Endothelial cell of umbilical vein (primary cell): ENCODE measurements at regions not wholly inside any gene's neighbourhood (a gene's known extent, or its start where the extent isn't known, plus 50 kb on each side); places are given as distances from the start of the nearest gene placed in this dataset.

Experiments
- BruUV-seq: library from RNA; stranded (reverse); fragments of 400-500 nt; replicated peaks from 2 replicates; lab custom pipeline; 2021; lab: Mats Ljungman, UMichigan
- CTCF ChIA-PET: fragments of 300-600, 350-600 bp; sonication (Branson Sonifier 250); formaldehyde crosslinking; loops from one replicate; lab custom pipeline; 2021; ENCODE audit warnings: antibody characterized with exemption, inconsistent platforms; lab: Charles Lee
- POLR2A ChIA-PET: fragments of 300-600, 350-600 bp; sonication (Branson Sonifier 250); formaldehyde crosslinking; loops from one replicate; lab custom pipeline; 2021; ENCODE audit warnings: antibody characterized with exemption, inconsistent platforms; lab: Charles Lee
- DNase-seq: peaks from one replicate; pipeline ENCODE4 v3.0.0-alpha.2; 2011; ENCODE audit warnings: low read depth, low spot score
- FAIRE-seq: peaks from 2 replicates; lab custom pipeline; 2011; peaks lifted over from hg19 to GRCh38; lab: Jason Lieb, UNC
- H2AFZ ChIP-seq: 2 replicates; pipeline ENCODE4 v1.6.0; 2012; ENCODE audit warnings: low read depth, low read length, control low read depth, inconsistent platforms
- H3K27ac ChIP-seq: 2 replicates; pipeline ENCODE4 v1.5.1; 2011; ENCODE audit warnings: low read depth, mild to moderate bottlenecking, control low read depth, low read length, moderate library complexity; ENCODE audit not compliant: insufficient read depth
- H3K27me3 ChIP-seq, 2 experiments: 2 replicates each; pipeline versions ENCODE4 v1.6.0 to v1.6.1; 2011; ENCODE audit warnings: low read length in 2 of 2, mixed read lengths in 1 of 2; ENCODE audit not compliant: control insufficient read depth in 2 of 2, insufficient read depth in 2 of 2
- H3K36me3 ChIP-seq, 2 experiments: 2 replicates in 1 of 2; 3 replicates in 1 of 2; pipeline ENCODE4 v1.5.1; 2011; ENCODE audit warnings: low read length in 2 of 2, mild to moderate bottlenecking in 1 of 2, moderate library complexity in 1 of 2; ENCODE audit not compliant: control insufficient read depth in 2 of 2, insufficient read depth in 2 of 2; ENCODE audit errors: extremely low read depth in 1 of 2
- H3K4me1 ChIP-seq: 3 replicates; pipeline ENCODE4 v1.5.1; 2011; ENCODE audit warnings: mild to moderate bottlenecking, low read length; ENCODE audit not compliant: control insufficient read depth, insufficient read depth; ENCODE audit errors: extremely low read depth
- H3K4me2 ChIP-seq: 2 replicates; pipeline ENCODE4 v1.6.1; 2011; ENCODE audit warnings: low read length, control low read depth, mixed read lengths; ENCODE audit not compliant: insufficient read depth
- H3K4me3 ChIP-seq, 3 experiments: fragments of 200-600 bp in 1 of 3; sonication (generic), shearing (Covaris generic) in 1 of 3; replicated peaks in 1 of 3; 2 replicates each; pipeline ENCODE4 v1.5.1; 2011 to 2016; ENCODE audit warnings: control low read depth in 3 of 3, low read length in 3 of 3, mild to moderate bottlenecking in 2 of 3, inconsistent platforms in 1 of 3, low read depth in 1 of 3, moderate library complexity in 1 of 3; ENCODE audit not compliant: insufficient read depth in 1 of 3
- H3K79me2 ChIP-seq: 2 replicates; pipeline ENCODE4 v1.6.0; 2012; ENCODE audit warnings: low read length, inconsistent platforms; ENCODE audit not compliant: control insufficient read depth, insufficient read depth
- H3K9ac ChIP-seq: replicated peaks from 2 replicates; pipeline ENCODE3; 2011; ENCODE audit warnings: low read length, control low read depth; ENCODE audit not compliant: insufficient read depth; ENCODE audit errors: extremely low read depth
- H3K9me1 ChIP-seq: replicated peaks from 3 replicates; pipeline ENCODE4 v1.6.0; 2011; ENCODE audit warnings: mild to moderate bottlenecking, low read length; ENCODE audit not compliant: control insufficient read depth, insufficient read depth; ENCODE audit errors: extremely low read depth
- H3K9me3 ChIP-seq: replicated peaks from 2 replicates; pipeline ENCODE4 v1.5.1; 2012; ENCODE audit warnings: low read length, inconsistent platforms; ENCODE audit not compliant: control insufficient read depth, insufficient read depth
- H4K20me1 ChIP-seq: replicated peaks from 2 replicates; pipeline ENCODE3; 2011; ENCODE audit warnings: mild to moderate bottlenecking, low read length; ENCODE audit not compliant: control insufficient read depth, insufficient read depth; ENCODE audit errors: extremely low read depth
- CTCF ChIP-seq, 2 donors: IDR thresholded peaks; 1 replicate in 1 of 2; 2 replicates in 1 of 2; pipeline ENCODE4 v1.5.1; 2011; ENCODE audit warnings: low read length in 2 of 2, mild to moderate bottlenecking in 2 of 2, moderate library complexity in 2 of 2, control low read depth in 1 of 2, inconsistent platforms in 1 of 2, low read depth in 1 of 2; ENCODE audit not compliant: insufficient read depth in 1 of 2; ENCODE audit errors: extremely low read depth in 1 of 2
- EZH2 ChIP-seq: IDR thresholded peaks from 2 replicates; pipeline ENCODE4 v1.6.1; 2012; ENCODE audit warnings: borderline replicate concordance, low read depth, mild to moderate bottlenecking, moderate library complexity, low read length, inconsistent platforms; ENCODE audit not compliant: severe bottlenecking
- FOS ChIP-seq: IDR thresholded peaks from 2 replicates; pipeline ENCODE4 v1.6.1; 2011; ENCODE audit warnings: mild to moderate bottlenecking, low read length, moderate library complexity, borderline replicate concordance; ENCODE audit not compliant: insufficient read depth
- GATA2 ChIP-seq: IDR thresholded peaks from 2 replicates; pipeline ENCODE4 v1.7.0; 2011; ENCODE audit warnings: low read depth, mild to moderate bottlenecking, moderate library complexity, mixed read lengths, low read length; ENCODE audit not compliant: insufficient read length, insufficient read depth
- JUN ChIP-seq: IDR thresholded peaks from 2 replicates; pipeline ENCODE4 v1.6.1; 2011; ENCODE audit warnings: borderline replicate concordance, low read depth; ENCODE audit not compliant: insufficient read length, insufficient read depth
- MAX ChIP-seq: IDR thresholded peaks from 2 replicates; pipeline ENCODE4 v1.6.1; 2011; ENCODE audit not compliant: insufficient read depth, insufficient read length
- MYC ChIP-seq: IDR thresholded peaks from one replicate; pipeline ENCODE4 v1.6.1; 2011; ENCODE audit warnings: mild to moderate bottlenecking, low read depth, low read length
- POLR2A ChIP-seq: IDR thresholded peaks from 2 replicates; pipeline ENCODE4 v1.6.1; 2012; ENCODE audit warnings: low read depth, mild to moderate bottlenecking, control low read depth, low read length
- POLR2AphosphoS5 ChIP-seq: IDR thresholded peaks from 2 replicates; pipeline ENCODE4 v1.6.1; 2012; ENCODE audit warnings: low read depth, mild to moderate bottlenecking, control low read depth, low read length, moderate library complexity; ENCODE audit not compliant: insufficient read depth
- dilution Hi-C: fragments of 300-500 bp; cut with MboI; formaldehyde crosslinking; loops from one replicate; pipeline ENCODE4 v1.15.0; 2019; ENCODE audit warnings: low sequenced_read_pairs; ENCODE audit not compliant: extremely low pct_ligation_motif_present
- intact Hi-C: fragments of 100-400 bp; cut with micrococcal nuclease; formaldehyde crosslinking; loops from one replicate; pipeline ENCODE4 v1.10.0; 2022

GRCh38 chr13:26838821-26839220 lies 78.2 kb upstream of the GPR12 start:
- H3K9me3 ChIP-seq: no peaks in the 10 kb centered on the region
- H3K9ac ChIP-seq: no peak overlapping the region
- no peak overlapping the region for H3K4me2 ChIP-seq
- H3K4me1 ChIP-seq: no peaks in the 10 kb centered on the region
- no peaks in the 10 kb centered on the region for H3K36me3 ChIP-seq
- H2AFZ ChIP-seq: no peak overlapping the region
- H3K4me3 ChIP-seq: no peak overlapping the region
- CTCF ChIA-PET: interaction anchor here (1.8 kb wide), 1 partner anchor 16 kb away, joined by 4 read pairs; no protein-coding TSS in a partner anchor
- intact Hi-C loops: no loop called here
- H3K79me2 ChIP-seq: no peaks in the 10 kb centered on the region
- DNase-seq (no peak), FAIRE-seq (no peak)
- no peaks in the 10 kb centered on the region for H4K20me1 ChIP-seq
- TF ChIP-seq MYC: no peak
- TF ChIP-seq CTCF (IDR thresholded peaks at IDR 0.05; ENCODE audit: extremely low read depth in 1 of 2, insufficient read depth in 1 of 2, low read depth in 1 of 2, low read length in 2 of 2): no peak
- TF ChIP-seq MAX: no peak
- no peak for TF ChIP-seq EZH2
- no peak for TF ChIP-seq GATA2
- H3K9me1 ChIP-seq: no peaks in the 10 kb centered on the region
- dilution Hi-C loops: no loop called here
- BruUV-seq: no TSS peak
- no peak overlapping the region for H3K27ac ChIP-seq
- H3K27me3 ChIP-seq: peaks cover 0 to 2% of the 10 kb centered on the region in 2 experiments
- POLR2A ChIA-PET: no interaction called here

GRCh38 chr13:26837997-26838396 lies 77.4 kb upstream of the GPR12 start:
- no peak for FAIRE-seq
- H3K27me3 ChIP-seq: peaks cover 0 to 2% of the 10 kb centered on the region in 2 experiments
- no peak overlapping the region for H3K9ac ChIP-seq
- no peak overlapping the region for H3K4me2 ChIP-seq
- no peaks in the 10 kb centered on the region for H3K36me3 ChIP-seq
- intact Hi-C loops (no loop called here), dilution Hi-C loops (no loop called here)
- no peak overlapping the region for H3K4me3 ChIP-seq
- no peaks in the 10 kb centered on the region for H4K20me1 ChIP-seq
- no peaks in the 10 kb centered on the region for H3K9me1 ChIP-seq
- BruUV-seq: no TSS peak
- no peaks in the 10 kb centered on the region for H3K9me3 ChIP-seq
- DNase-seq: no peak
- H2AFZ ChIP-seq: no peak overlapping the region
- no peaks in the 10 kb centered on the region for H3K4me1 ChIP-seq
- H3K79me2 ChIP-seq: no peaks in the 10 kb centered on the region
- TF ChIP-seq POLR2A (no peak), CTCF (IDR thresholded peaks at IDR 0.05; ENCODE audit: extremely low read depth in 1 of 2, insufficient read depth in 1 of 2, low read depth in 1 of 2, low read length in 2 of 2) (no peak), POLR2AphosphoS5 (no peak), EZH2 (no peak), GATA2 (no peak), MAX (no peak), MYC (no peak), JUN (no peak), FOS (no peak)
- CTCF ChIA-PET: interaction anchor here (1.8 kb wide), 1 partner anchor 15 kb away, joined by 4 read pairs; no protein-coding TSS in a partner anchor
- POLR2A ChIA-PET: no interaction called here
- H3K27ac ChIP-seq: no peak overlapping the region
